NCI-H526 treated with DMSO at 0.1 percent for 48 hours (cell line): ENCODE measurements at regions not wholly inside any gene's neighbourhood (a gene's known extent, or its start where the extent isn't known, plus 50 kb on each side); places are given as distances from the start of the nearest gene placed in this dataset.

Experiments
- DNase-seq: peaks from one replicate; lab custom pipeline; 2025; lab: John Stamatoyannopoulos, UW

DNA sequence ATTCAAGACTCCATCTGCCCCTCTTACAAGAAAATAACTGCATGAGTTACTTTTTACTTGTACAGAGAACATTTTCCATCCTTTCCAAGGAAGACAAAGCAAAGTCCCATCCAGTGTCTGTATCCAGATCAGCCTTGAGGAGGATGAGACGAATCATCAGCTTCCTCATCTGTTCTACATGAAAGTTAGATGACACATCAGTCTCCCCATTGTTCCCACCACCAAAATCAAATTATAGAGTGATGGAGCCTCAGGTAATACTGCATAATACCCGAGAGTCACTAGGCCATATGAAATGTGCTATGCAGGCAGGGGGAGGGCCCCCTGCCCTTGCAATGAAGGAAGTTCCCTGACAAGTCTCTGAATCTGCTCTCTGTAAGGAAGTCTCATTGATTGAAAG, 1244.6 kb upstream of the SLC10A2 start:
- DNase-seq = no peak

DNA sequence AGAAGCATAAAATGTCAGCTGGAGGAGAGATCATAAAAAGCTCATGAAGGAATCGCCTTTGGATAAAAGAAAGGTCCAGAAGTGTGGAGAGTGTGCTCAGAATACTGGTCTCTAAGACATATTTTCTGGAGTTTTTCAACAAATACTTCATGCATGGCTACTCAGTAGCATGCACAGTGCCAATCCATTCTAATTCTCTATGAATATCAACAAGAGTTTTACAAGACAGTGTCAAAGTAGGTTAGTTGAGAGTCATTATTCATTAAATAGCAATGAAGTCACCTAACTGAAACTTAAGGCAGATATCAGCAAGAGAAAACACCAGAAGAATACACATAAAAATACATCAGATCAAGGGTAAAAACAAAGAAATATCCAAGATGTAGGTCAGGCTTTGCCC, 1243.2 kb upstream of the SLC10A2 start:
- DNase-seq = no peak

DNA sequence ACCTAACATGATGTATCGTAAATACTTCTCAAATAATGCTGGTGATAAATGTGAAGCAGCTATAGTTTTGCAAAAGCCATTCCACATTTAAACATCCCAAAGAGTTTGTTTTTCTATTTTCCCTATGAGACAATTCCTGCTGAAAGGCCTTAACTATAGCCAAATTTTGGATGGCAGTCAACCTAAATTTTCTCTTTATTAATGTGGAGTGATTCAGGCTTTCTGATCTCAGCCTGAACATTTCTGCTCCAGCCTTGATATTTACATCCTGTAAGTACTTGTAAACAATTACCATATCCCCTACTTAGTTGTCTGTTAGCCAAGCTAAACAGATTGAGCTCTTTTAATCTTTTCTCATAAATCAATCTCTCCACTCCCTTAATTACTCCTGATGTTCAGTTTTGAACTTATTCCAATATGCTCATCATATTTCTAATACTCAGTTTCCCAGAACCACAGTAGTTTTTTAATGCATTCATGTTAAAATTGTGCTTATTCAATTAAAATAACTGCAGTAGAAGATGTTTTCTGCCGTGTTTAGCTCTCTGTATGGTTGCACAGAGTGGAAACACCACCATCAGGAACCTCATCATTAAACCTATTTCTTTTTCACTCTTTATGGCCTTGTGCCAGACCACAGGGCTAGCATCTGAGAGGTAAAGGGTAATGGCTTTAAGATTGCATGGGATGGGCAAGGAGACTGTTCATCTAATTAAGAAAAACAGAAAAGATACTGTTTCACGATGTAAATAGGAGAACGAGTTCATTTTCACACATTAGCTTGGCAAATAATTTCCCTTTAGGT, 1235.2 kb upstream of the SLC10A2 start:
- DNase-seq = no peak

DNA sequence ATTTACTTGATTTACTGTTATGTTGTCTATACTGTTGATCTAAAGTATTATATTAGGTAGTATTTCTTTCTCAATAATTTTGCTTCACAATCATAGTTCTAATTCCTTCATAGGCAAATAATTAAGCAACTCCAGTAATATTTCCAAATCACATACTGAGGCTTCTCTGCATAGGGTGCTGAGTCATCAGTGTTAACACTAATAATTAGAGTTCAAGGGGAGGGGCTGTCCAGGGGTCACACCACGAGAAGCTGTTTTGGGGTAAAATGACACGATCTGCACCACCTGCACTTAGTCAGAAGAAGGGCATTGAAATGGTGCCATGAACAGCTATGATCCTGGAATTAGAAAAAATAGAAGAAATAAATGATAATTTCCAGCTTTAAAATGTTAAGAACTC, 1230.9 kb upstream of the SLC10A2 start:
- DNase-seq = no peak

DNA sequence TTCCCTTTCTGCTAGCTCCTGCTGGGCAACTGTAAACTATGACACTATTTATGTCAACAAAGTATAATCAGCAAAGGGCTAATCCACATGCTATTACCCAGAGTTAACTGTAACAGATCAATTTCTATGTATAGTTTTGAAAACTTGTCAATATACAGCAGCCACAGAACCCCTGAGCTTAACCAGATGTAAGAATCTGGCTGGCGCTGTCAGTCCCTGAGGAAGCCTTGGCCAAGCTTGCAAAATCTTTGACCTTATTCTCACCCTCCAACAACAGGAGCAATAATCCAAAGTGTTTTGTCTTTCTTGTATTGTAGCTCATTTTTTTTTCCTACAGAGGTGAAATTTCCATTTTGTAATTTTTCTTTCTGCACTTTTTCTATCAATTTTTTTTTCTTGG, 1230.1 kb upstream of the SLC10A2 start:
- no peak for DNase-seq

DNA sequence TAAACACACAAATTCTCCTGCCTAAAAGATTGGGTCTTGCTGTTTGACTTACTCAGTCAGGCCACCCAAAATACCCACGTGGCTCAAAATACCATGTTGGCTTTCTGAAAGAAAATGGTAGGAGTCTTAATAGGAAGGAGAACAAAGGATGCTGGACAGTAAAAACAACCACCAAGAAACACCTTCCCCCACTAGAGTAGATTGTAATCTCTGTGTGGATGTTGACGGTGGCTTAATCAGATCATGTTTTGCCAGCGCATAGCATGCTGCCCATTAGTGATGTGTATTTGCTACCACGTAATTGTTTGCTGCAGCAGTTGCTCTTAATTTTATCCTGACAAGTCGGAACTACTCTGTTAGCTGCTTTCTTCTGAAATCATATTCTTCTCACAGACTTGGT, 1229.3 kb upstream of the SLC10A2 start:
- DNase-seq = no peak

DNA sequence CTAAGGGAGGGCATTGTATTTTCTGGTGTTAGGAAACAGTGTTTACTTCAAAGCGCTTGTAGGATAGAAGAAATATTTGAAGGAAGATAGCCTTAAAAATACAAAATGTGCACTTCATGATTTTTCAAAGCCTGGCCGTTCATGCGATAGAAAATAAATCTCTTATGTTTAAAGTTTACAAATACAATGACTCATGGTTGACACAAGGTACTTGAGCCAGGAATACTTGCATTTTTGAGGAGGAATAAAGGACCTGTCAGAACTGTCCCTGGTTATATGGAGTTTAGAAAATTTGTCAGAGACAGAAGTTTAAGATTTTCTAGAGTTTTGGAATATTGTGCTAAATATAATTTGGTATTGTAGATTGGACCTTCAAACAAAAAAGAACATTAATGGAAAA, 1223.2 kb upstream of the SLC10A2 start:
- no peak for DNase-seq

DNA sequence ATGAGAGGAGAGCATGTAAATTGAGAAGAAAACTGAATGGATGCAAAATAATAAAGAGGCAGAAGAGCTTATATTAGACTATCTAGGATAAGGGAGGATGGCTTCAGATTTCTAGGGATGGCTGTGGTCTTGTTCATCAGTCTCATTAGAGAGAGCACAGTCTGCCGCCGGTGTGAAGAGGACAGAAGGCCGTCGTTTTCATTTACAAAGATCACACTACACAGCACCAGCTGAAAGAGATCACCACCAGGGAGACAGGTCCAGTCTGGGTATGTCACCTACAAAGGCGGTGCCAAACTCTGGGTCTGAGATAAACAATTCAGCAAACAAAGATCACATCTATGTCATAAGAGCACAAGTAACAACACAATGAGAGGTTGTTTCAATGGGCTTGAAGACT, 1222.3 kb upstream of the SLC10A2 start:
- DNase-seq = no peak

DNA sequence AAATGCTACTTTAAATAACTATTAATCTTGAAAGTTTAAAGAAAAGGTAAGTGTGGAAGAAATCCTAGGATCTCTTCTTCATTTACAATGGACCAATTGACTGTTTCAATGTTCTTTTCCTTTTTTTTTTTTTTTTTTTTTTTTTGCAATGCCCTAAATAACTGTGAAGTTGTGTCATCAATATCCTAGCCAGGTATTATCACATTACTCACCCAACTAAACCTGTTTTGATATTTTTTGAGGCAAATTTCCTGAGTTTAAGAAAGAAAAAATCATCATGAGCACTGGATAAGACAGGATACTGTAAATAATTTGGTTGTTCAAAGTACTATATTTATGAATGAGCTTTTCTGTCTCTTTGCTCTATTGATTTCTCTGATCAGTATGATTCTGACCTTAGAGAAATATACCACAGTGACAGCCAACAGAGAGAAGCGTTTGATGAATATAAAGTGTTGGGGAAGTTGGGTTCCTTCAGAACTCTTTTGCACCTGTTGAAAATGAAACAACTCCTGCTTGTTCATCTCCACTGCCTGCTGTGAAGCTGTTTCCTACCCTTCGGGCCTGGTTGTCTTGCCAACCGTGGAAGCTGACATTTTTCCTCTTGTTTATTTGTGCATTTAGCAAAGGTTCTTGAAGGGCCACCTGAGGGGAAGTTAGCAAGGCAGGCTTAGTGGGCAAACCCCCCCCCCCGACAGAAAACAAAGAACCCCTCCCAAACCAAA, 1220.5 kb upstream of the SLC10A2 start:
- no peak for DNase-seq

DNA sequence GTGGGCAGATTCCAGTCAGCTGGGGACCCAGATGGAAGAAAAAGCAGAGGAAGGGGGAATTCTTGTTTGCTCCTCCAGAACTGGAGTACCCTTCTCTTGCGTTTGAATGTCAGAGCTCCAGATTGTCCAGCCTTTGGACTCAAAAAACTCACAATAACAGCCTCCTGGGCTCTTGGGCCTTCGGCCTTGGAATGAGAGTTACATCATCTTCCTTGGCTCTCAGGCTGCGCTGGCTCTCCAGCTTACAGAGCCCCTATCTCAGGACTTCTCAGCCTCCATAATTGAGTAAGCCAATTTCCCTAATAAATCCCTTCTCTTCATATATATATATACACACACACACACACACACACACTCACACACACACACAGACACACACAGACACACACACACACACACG, 1215.7 kb upstream of the SLC10A2 start:
- DNase-seq = no peak

DNA sequence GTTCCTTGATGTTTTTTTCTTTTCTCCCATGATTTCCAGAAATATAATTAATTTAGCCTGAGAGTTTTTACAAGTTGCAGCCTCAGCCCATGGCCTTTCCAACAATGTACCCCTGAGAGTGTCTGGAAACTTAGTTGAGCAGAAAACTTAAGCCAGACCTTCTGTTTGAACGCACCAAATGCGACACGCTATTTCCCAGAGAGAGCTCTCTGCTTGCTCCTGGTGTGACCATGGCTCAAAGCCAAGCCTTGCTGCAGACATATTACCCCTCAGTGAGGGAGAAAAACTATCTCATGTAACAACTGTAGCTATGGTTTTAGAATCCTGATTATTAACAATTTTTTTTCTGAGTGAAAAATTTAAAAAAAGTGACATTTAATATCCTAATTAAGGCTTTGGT, 1204.5 kb upstream of the SLC10A2 start:
- DNase-seq = no peak

DNA sequence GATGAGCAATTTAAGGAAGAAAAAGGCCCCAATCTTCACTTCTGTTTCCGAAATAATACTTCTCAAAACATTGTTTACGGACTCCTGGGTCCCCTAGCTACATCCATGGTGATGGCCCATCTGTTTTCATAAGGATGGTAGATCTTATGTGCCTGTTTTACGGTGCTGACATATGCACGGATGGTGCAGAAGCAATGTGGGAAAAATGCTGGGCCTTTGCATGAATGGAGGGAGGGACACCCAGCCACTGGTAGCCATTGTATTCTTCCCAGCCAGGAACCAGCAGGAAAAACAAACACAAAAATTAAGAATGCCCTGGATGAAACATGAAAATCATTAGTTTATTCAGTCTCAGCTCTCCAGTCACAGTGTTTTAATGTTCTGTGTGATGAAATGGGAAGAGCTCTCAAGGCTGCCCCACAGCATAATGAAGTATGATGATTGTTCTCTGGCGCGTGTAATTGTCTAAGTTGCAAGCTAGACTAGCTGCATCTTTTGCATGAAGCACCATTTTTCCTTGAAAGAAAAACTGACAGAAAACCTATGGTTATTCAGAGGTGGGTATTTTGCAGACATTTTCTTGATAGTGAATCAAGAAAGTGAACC, 1201.1 kb upstream of the SLC10A2 start:
- DNase-seq = peak; percentile 78

DNA sequence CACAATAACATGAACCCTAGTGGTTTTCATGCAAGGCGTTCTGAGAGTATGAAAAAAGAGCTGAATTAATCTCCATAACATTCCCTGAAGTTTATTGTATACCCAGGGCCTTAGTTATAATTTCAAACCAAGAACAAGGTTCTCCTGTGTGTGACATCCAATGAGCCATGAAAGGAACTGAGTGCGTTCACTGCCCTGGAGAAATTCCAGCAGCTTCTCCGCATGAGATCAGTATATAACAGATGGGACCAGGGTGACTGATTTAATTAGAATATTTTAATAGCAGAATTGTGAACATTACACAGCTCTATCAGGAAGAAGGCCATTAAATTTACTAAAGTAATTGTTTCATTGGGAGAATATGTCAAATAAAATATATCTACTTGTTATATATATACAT, 1190.5 kb upstream of the SLC10A2 start:
- no peak for DNase-seq

DNA sequence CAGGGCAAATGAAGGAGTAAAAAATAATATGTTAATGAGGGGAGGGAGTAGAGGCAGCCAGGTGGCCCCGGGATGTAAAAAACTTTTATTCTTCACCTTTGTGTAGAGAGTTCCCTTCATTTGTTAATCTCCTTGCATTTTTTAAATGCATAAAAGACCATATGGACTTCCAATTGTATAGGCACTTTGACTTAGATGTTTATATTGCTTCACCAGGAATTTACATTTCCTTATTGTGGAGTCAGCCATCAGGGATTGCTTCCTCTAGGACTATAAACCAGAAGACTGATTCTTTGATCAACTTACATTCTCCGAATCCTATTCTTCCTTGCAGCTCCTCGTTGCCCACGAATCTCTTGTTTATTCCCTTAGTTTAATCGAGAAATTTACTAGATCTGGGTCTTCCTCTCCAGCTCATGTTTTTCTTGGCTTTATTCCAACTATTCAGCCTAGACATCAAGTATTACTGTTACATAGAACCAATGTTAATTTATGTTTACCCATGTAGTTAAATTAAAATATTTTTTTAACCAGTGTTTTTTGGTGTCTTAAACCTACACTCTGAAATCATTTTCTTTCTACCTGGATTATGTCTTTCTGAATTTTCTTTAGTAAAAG, 1187.0 kb upstream of the SLC10A2 start:
- DNase-seq = peak; percentile 53

DNA sequence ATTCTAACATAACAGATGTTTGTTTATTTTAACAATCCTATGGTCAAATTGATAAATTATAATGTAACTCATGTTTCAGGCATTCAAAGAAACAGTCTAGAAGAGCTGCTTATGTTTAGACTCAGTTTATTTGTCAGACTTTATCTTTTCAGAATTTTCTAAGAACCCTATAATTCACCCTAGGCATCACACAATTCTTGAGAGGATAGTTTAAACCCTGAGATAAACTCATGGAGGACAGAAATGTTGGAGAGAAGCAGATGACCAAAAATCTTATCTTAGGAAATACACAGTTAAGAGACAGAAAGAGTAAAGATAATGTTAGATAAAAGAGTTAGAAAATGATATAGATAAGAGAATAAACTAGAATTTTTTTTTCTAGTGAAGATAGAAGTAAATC, 1185.7 kb upstream of the SLC10A2 start:
- no peak for DNase-seq

DNA sequence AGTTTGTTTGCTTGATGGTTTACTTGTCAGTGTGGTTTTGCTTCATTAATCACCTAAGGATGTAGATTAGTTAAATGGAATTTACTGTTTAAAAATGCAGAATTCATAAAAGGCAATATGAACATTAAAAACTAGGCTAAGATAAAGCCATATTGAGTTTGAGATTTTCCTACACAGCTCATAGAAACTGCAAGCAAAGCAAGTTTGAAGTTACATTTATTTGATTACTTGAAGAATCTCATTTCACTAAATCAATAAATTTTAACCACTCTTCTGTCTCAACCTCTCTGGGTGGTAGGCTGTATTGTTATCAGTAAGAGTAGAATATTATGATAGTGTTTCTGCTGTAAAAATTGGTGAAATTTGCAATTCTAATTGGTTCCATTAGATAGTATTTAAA, 1180.7 kb upstream of the SLC10A2 start:
- peak; percentile 88 for DNase-seq

DNA sequence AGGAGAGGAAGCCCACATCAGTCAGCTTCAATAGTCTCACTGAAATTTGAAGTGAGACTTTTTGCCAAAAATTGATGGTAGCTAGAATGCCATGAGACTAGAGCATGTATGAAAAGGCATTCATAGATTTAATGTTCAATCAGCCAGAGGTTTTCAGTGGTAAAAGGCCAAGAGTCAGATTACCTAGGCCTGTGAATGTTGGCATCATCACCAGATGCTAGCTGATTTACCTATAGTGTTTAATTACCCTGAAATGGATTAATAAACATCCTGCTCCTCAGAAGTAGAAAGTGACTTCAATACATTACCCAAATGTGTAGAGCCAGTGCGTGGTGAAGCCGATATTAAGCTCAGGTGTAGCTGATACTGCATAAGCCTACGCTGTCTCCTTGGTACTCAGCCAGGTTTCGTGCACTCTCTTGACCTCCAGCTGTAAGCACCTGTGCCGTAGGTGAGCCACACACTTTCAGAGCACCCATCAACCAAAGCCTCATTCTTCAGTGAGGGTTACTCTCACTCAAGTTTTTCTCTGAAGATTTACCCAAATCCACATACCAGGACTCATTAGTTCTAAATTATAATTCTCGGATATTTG, 1140.3 kb upstream of the SLC10A2 start:
- DNase-seq = no peak

DNA sequence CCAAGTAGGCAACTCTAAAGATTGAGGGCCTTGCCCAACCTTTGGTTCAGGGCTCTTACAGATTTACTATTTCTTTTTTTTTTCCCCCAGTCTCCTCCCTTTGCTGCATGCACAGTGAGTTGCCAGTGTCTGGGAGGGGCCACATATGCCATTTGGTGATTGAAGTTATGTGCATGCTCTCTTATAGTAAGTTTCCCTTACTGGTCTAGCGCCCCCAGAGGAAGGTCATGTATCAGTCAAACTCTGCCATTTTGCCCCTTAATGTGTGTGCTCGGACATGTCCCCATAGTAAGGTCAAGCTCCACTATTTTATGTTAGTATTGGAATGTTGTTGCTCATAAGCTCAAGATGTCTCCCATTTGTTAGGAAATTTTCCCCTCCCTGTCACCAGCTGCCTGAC, 1138.0 kb upstream of the SLC10A2 start:
- no peak for DNase-seq

DNA sequence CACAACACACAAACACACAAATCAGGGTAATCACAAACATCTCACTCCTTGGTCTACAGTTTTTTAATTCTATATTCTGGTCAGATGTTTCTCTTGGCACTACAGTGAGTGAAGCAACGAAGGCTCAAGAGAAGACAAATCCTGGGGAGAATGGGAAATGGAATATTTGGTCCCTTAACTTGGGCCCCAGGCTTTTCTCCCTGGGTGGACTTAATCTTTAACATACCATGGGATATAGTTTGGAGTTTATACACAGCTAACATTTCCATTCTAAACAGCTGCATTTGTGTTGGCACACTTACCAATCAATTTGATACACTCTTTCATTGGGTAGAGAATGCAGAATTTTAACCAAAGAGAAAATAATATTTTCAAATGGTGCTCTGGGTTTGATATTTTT, 1132.6 kb upstream of the SLC10A2 start:
- DNase-seq = no peak

DNA sequence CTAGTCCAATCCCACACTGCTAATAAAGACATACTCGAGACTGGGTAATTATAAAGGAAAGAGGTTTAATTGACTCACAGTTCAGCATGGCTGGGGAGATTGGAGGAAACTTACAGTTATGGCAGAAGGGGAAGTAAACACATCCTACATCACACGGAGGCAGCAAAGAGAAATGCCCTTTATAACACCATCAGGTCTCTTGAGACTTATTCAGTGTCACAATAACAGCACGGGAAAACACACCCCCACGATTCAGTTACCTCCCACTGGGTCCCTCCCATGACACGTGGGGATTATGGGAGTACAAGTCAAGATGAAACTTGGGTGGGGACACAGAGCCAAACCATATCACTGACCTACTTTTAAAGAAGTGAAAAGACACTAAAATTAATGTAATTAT, 1130.4 kb upstream of the SLC10A2 start:
- DNase-seq = no peak

DNA sequence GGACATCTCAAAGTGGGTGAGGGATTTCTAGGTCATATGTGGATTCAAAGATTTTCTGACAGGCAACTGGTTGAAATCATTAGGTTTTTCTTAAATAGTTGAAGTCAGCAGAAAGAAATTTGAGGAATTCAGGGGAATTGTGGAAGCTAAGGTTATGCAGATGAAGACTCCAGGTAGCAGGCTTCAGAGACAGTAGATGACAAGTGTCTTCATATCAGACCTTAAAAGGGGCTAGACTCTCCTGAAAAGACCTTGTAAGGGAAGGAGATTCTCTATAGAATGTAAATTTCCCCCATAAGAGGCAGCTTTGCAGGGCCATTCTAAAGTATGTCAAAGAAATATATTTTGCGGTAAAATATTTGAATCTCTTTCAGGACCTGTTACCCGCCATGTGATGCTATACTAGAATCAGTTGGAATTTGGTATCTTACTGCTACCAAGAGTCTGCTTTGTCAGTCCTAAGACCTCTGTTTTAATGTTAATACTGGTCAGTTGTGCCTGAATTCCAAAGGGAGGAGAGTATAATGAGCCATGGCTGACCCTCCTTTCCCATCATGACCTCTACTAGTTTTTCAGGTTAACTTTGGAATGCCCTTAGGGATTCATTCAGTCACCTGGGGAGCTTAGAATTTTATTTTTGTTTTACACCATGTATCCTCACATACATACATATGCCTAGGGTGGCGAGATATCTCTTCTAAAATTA, 1115.5 kb upstream of the SLC10A2 start:
- no peak for DNase-seq
